Endothelial cell (in vitro differentiated cells): ENCODE measurements at regions not wholly inside any gene's neighbourhood (a gene's known extent, or its start where the extent isn't known, plus 50 kb on each side); places are given as distances from the start of the nearest gene placed in this dataset.

Experiments used
- DNase-seq: peaks from one replicate; pipeline ENCODE4 v3.0.0; 2021; ENCODE audit warnings: low spot score
- H3K27ac Mint-ChIP-seq: one replicate; pipeline ENCODE4 v1.8.0; 2021; ENCODE audit warnings: mixed read lengths, inconsistent platforms; ENCODE audit not compliant: unreplicated experiment
- H3K27me3 Mint-ChIP-seq: one replicate; pipeline ENCODE4 v1.8.0; 2021; ENCODE audit warnings: mild to moderate bottlenecking, moderate library complexity, mixed read lengths, inconsistent platforms; ENCODE audit not compliant: unreplicated experiment
- H3K36me3 Mint-ChIP-seq: one replicate; pipeline ENCODE4 v1.8.0; 2021; ENCODE audit warnings: mild to moderate bottlenecking, low read depth, mixed read lengths, inconsistent platforms; ENCODE audit not compliant: unreplicated experiment
- H3K4me1 Mint-ChIP-seq: one replicate; pipeline ENCODE4 v1.8.0; 2021; ENCODE audit warnings: mild to moderate bottlenecking, mixed read lengths, inconsistent platforms; ENCODE audit not compliant: unreplicated experiment
- H3K4me3 Mint-ChIP-seq: one replicate; pipeline ENCODE4 v1.8.0; 2021; ENCODE audit warnings: mild to moderate bottlenecking, mixed read lengths, inconsistent platforms; ENCODE audit not compliant: unreplicated experiment
- H3K9me3 Mint-ChIP-seq: one replicate; pipeline ENCODE4 v1.8.0; 2021; ENCODE audit warnings: mixed read lengths, inconsistent platforms; ENCODE audit not compliant: unreplicated experiment
- CTCF ChIP-seq: fragments of 200-600 bp; sonication (generic); IDR thresholded peaks from one replicate; pipeline ENCODE4 v1.5.0; 2021; ENCODE audit warnings: antibody characterized with exemption; ENCODE audit not compliant: unreplicated experiment

GRCh38 chr16:64486561-64486960 is 635.3 kb downstream of the CDH11 start:
- DNase-seq, result no peak
- Mint-ChIP-seq H3K27me3 (no peaks in the 10 kb centered on the region), H3K36me3 (no peaks in the 10 kb centered on the region), H3K27ac (no peak overlapping the region), H3K4me3 (no peak overlapping the region), H3K9me3 (no peaks in the 10 kb centered on the region), H3K4me1 (no peaks in the 10 kb centered on the region)
- no peak for TF ChIP-seq CTCF

- Mint-ChIP-seq H3K27ac (no peak overlapping the region), H3K4me1 (no peaks in the 10 kb centered on the region), H3K9me3 (no peaks in the 10 kb centered on the region), H3K27me3 (peaks cover 4% of the 10 kb centered on the region), H3K36me3 (no peaks in the 10 kb centered on the region), H3K4me3 (no peak overlapping the region)
- no peak for TF ChIP-seq CTCF
- DNase-seq, result no peak
Observed at GRCh38 chr16:64481497-64481896, 640.4 kb downstream of the CDH11 start.

- Mint-ChIP-seq H3K36me3 (no peaks in the 10 kb centered on the region), H3K9me3 (no peaks in the 10 kb centered on the region), H3K27me3 (peaks cover 4% of the 10 kb centered on the region), H3K4me1 (no peaks in the 10 kb centered on the region), H3K27ac (no peak overlapping the region), H3K4me3 (no peak overlapping the region)
- TF ChIP-seq CTCF, result no peak
- DNase-seq, result no peak
Observed at GRCh38 chr16:64478252-64478906, 643.5 kb downstream of the CDH11 start.

- no peak overlapping the region for H3K4me3 Mint-ChIP-seq
- peaks cover 4% of the 10 kb centered on the region for H3K27me3 Mint-ChIP-seq
- no peak for TF ChIP-seq CTCF
- no peaks in the 10 kb centered on the region for H3K36me3 Mint-ChIP-seq
- H3K27ac Mint-ChIP-seq, result no peak overlapping the region
- no peaks in the 10 kb centered on the region for H3K9me3 Mint-ChIP-seq
- DNase-seq, result no peak
- peaks cover 2% of the 10 kb centered on the region for H3K4me1 Mint-ChIP-seq
Observed at GRCh38 chr16:64475627-64476351, 646.1 kb downstream of the CDH11 start.

GRCh38 chr16:64470916-64471315 is 650.9 kb downstream of the CDH11 start:
- Mint-ChIP-seq H3K27me3 (no peaks in the 10 kb centered on the region), H3K36me3 (no peaks in the 10 kb centered on the region), H3K27ac (no peak overlapping the region), H3K4me3 (no peak overlapping the region), H3K9me3 (no peaks in the 10 kb centered on the region), H3K4me1 (peaks cover 2% of the 10 kb centered on the region)
- no peak for TF ChIP-seq CTCF
- DNase-seq, result no peak
